GM19351 (cell line): ENCODE measurements at regions not wholly inside any gene's neighbourhood (a gene's known extent, or its start where the extent isn't known, plus 50 kb on each side); places are given as distances from the start of the nearest gene placed in this dataset.

Experiments used
- ATAC-seq: cut with Tn5 transposase; IDR thresholded peaks from one replicate; pipeline ENCODE4 v1.9.1; 2021; ENCODE audit warnings: mild to moderate bottlenecking, moderate library complexity; ENCODE audit not compliant: unreplicated experiment

- ATAC-seq: no peak
These were observed 51.4 kb upstream of the SEC61G start for GRCh38 chr7:54810401-54810800.

DNA sequence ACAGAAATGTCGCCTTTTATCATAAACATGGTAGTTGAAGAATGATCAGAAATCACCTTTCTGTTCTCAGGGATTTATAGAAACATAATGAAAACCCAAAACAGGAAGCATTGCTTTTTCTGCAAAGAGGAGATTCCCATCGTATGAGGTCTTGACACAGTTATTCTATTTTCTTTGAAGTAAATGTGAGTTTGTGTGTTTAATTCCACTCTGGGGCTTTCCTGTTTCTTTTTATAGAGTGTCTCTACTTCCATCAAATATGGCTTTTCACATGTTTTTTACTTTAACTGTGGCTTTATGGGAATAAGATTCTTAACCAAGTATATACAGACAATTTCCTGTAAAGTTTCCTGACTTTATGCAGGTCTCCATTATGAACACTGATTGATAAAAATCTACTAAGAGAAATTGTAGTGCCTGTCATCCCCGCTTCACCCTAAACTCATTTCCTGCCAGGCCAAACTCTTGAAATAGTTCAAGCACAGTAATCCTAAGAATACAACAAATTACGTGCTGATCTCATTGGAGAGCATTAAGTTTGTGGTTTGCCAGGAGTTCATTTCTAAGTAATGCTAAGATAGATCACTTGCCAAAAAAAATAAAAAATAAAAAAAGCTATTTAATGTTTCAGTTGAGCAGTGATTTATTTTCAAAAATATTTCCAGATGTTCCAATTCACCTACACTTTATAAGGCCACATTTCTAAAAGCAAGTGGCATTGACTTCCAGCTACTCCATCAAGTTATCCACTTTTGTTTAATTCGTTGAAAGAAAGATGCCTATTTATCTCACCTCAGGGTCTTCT is 52.2 kb upstream of the SEC61G start:
- ATAC-seq: peak; percentile 47

DNA sequence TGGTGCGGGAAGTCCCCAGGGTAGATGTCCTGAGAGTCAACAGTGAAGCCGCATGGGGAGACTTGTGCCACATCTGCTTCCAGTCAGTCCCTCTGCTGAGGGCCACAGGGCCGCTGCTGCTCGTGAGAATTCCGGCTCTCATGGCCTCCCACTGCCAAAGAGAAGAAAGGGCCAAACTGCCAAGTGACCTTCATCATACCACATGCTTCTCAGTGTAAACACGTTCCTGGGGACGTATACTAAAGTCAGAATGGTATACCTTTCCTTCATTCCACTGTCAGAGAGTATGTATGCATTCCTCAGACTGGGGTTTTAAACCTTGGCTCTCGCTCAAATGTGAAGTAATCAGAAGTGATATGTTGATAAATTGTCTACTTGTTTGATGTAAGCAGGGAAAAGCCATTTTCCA is 52.8 kb upstream of the SEC61G start:
- ATAC-seq: no peak

DNA sequence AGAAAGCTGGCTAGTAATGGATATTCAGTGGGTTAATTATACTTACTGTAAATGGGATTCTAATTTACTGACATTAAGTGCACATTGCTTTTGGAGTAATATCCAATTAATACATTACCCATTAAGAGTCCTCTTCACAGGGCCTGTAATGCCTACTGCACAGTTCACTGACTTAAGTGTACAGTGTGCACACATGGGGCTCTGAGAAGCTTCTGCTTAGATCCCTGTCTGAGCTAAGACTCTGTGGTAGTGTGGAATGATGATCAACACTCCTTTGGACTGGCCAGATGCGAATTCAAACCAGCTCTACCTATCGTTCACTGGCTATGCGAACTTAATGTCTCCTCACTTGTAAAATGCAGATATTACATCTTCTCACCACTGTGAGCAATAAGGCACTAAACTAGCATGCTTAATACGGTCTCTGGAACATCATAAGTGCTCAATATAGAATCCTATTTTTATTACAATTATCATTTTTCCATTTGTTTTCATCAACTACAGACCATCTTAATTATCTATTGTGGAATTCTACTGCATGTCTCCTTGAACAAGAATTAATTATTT is 53.8 kb upstream of the SEC61G start:
- no peak for ATAC-seq

DNA sequence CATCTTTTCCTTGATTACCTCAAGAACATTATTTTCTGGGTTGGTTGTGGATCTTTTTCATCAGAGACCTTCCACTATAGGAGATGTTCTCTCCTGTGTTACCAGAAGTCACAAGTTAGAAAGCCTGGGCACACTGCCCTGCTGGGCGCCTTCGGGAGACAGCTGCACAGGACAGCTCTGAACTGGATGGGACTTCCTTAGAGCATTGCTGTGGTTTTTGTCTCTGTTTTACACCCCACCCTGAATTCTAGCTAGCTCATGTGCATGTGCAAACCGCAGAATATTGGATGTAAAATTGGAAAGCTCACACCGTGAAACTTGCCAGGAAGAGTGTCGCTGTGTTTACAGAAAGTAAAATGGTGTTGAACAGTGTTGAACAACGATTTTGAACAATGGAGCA is 54.4 kb upstream of the SEC61G start:
- ATAC-seq: no peak

GRCh38 chr7:54814401-54814800 is 55.4 kb upstream of the SEC61G start:
- ATAC-seq: no peak

GRCh38 chr7:54817152-54817551 is 58.1 kb upstream of the SEC61G start:
- ATAC-seq: no peak

DNA sequence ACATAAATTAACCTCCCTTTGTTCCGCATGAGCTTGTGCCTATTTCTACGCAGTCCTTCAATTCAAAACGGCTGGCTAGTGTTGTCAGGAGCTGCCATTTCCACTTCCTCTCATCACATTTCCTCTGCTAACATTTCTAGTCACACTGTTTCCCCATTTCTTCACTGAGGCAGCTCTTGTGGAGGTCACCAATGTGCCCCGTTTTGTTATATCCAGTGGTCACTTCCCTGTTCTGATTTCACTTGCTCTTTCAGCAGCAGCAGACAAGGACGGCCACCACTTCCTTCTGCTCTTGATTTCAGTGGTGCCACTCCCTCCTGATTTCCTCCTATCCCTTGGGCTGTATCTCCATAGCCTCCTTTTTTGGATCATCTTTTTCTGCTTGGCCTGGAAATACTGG is 64.8 kb upstream of the SEC61G start:
- no peak for ATAC-seq

GRCh38 chr7:54824655-54825054 is 65.6 kb upstream of the SEC61G start:
- ATAC-seq: no peak

DNA sequence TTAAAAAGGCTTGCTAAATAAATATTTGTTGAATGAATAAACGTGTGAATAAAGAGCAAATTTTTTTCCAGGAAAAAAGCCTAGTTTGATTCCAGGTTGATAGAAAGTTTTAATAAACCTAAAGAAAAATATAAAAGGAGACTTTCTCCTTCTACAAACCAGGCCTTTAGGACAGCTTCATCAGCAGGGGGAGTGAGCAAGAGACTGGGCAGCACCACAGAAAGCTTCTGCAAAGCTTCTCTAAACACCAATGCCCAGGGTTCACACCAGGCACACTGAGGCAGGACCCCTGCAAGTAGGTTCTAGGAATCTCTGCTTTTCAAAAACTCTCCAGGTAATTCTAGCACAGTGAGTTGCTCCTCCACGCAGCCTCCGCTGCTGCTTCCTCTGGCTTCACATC is 66.4 kb upstream of the SEC61G start:
- ATAC-seq: no peak

DNA sequence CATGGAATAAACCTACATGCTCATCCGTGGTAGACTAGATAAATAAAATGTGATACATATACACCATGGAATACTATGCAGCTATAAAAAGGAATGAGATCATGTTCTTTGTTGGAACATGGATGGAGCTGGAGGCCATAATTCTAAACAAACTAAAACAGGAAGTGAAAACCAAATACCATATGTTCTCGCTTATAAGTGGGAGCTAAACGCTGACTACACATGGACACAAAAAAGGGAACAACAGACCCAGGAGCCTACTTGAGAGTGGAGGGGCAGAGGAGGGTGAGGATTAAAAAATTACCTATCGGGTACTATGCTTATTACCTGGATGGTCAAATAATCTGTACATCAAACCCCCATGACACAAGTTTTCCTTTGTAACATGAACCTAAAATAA is 68.7 kb upstream of the SEC61G start:
- ATAC-seq: no peak

DNA sequence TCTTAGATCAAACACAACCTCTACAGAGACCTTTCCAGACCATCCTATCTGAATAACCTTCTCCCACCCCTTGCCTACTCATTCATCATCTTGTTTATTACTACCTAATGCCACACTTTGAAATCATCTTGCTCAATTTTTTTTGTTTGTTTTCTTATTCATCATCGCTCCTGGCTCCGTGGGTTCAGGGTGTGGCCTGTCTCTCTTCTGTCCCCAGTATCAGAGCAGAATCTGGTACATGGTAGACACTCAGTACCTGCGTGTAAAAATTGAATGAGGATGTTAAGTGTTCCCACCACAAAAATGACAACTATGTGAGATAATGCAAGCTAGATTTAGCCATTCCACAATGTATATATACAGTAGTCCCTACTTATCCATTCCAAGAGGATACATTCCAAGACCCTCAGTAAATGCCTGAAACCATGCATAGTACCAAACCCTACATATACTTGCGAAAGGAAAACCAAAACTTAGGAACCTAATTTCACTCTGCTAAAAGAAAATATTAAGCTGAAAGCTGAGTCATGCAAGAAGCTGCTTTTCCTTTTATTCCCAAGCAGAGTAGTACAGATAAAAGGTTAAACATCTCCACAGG is 72.1 kb upstream of the SEC61G start:
- ATAC-seq: no peak

DNA sequence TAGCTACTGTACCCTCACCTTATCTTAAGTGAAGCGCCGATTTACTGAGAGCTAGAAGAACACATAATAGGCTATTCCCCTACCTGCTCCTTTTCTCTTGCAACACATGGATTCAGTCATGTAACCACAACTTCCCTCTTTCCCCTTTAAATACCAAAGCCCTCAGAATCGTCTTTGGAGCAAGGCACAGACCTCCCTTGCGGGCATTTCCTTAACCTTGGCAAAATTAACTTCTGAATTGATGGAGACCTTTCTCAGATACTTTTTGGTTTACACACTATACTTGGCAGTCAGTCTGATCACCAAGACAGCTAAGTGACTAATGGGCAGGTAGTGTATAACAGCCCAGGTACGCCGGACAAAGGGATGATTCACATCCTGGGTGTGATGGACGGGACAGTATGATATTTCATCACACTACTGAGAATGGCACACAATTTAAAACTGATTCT is 72.7 kb upstream of the SEC61G start:
- no peak for ATAC-seq

- ATAC-seq: no peak
These were observed 74.0 kb upstream of the SEC61G start for GRCh38 chr7:54833001-54833467.

DNA sequence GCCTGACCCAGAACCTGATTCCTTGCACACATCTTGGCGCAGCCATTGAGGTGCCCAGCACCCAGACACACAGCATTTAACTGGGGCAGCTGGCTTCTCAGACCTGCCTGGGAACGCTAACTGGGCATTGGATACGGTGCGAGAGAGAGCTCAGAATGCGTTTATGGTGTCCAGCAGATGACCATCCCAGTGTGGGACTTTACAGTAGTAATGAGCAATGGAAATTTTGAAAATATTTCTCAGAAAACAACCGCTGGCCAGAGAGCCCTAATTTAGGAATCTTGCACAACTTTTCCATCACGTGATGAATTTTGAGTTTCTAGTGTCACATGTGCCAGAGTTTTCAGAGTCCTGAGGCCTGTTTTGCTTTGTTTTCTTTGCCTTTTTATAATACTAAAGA is 78.2 kb upstream of the SEC61G start:
- no peak for ATAC-seq

DNA sequence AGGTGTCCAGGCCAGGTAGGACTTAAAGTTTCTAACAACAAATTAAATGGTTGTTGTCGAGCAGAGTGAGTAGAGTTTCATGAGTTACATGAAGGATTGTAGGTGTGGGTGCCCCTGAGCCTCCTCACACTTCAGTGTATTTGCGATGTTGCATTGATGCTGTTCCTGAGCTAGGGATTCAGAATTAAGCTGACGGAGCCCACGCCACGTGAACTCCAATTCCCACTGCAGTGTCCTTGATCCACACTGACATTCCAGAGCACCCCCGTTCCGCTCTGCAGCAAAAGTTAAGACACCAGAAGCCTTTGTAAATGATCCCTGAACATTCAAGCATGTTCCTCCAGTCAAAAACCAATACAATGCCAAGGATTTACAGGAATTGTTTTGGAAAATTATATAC is 78.8 kb upstream of the SEC61G start:
- ATAC-seq: no peak

DNA sequence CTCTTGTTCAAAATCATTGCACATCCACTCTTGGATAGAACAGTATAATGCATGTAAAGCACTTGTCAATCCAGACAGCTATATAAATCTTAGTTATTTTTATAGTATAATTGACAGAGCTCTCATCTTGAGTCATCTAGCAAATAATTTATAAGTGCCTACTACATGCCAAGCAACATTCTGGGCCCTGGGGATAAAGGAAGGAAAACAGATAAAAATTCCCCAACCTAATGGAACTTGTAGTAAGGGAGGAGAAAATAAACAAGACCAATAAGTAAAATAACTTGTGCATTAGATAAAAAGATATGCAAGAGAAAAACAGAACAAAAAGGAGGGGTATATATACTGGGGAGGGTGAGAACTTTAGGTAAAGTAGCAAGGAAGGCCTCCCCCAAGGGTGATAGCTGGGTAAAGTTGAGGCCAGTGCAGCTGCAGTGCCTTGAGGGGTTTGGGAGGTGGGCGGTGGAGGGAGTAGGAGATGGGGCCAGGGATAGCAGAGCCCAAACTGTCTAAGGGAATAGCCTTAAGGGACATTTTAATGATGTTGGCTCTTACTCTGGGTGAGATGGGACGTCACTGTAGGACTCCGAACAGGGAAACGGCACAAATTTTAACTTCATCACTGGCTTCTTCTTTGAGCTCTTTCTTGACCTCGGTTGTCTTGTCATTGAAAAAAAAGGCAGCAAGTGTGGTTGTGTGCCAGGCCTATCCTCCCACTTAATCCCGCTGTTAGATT is 79.3 kb upstream of the SEC61G start:
- ATAC-seq: no peak

DNA sequence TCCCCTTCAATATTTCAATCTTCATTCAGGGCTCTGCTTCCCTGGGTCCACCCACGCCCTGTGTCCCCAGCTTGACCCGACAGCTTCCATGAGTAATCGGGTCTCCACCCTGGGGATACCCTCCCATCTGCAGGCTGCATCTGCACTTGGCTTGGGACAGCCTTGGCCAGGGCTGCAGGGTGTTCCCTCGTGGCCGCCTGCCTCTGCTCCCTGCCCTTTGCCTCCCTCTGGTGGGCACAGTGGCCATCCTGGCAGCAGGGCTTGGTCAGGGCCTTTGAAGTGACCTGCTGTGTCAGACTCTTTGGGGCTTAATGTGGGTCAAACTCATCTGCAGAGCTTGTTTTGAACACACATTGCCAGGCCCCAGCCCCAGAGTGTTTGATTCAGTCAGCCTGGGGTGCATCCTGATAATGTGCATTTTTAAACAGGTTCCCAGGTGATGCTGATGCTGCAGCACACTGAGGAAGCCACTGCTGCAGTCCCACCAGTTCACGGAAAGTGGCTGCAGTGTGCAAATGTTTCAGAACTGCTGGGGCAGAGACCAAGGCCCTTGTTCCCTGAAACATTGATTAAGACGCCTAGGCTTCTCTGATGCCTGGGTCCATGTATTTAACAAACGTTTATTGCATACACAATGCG is 80.7 kb upstream of the SEC61G start:
- peak; percentile 48 for ATAC-seq

GRCh38 chr7:54841772-54842697 is 83.0 kb upstream of the SEC61G start:
- no peak for ATAC-seq

DNA sequence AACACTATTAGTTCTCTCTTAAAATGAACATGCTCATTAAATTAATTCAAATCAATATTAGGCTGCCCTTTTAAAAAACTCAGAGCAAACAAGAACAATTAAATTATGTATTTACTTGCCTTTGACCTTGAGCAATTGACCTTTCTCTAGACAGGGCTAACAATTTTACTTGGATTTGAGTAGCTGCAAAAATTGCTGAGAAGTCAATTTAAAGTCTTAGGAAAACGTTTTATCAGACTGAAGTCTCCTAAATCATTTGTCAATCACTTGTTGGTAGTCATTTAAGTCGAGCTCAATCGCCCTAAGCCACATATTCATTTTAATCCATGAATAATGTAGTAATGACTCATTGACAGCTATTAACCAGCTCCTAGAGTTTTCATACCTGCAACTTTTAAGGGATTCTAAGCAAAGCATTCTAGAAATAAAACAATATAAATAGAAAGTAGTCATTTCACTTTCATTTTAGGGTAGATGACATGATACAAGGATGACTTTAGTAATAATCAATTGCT is 84.9 kb upstream of the SEC61G start:
- ATAC-seq: no peak
